Bronchial epithelial cell (primary cell): ENCODE measurements at regions not wholly inside any gene's neighbourhood (a gene's known extent, or its start where the extent isn't known, plus 50 kb on each side); places are given as distances from the start of the nearest gene placed in this dataset.

Experiments used
- DNase-seq: peaks from one replicate; pipeline ENCODE4 v3.0.0-alpha.2; 2010; ENCODE audit warnings: low read depth
- FAIRE-seq: peaks from 2 replicates; lab custom pipeline; 2011; peaks lifted over from hg19 to GRCh38; lab: Jason Lieb, UNC
- H3K27me3 ChIP-seq: 2 replicates; pipeline ENCODE4 v1.5.1; 2011; ENCODE audit warnings: low read length; ENCODE audit not compliant: control insufficient read depth, insufficient read depth
- H3K36me3 ChIP-seq: 2 replicates; pipeline ENCODE4 v1.5.1; 2011; ENCODE audit warnings: low read length; ENCODE audit not compliant: control insufficient read depth, insufficient read depth
- H3K4me3 ChIP-seq: 2 replicates; pipeline ENCODE4 v1.5.1; 2011; ENCODE audit warnings: mild to moderate bottlenecking, low read depth, low read length, control low read depth
- CTCF ChIP-seq: IDR thresholded peaks from 2 replicates; pipeline ENCODE4 v1.5.1; 2011; ENCODE audit warnings: mild to moderate bottlenecking, moderate library complexity, low read length, control low read depth, inconsistent platforms; ENCODE audit not compliant: insufficient read depth, severe bottlenecking

DNA sequence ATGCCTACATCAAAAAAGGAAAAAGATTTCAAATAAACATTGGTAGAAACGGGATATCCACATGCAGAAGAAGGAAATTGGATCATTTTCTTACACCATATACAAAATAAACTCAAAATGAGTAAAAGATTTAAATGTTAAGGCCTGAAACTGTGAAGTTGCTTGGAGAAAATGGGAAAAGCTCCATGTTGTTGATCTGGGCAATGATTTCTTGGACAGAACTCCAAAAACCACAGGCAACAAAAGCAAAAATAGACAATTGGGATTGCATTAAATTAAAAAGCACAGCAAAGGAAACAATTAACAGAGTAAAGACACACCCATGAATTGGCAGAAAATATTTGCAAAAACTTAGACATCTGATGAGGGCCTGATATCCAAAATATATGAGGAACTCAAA, 105.2 kb upstream of the APP start:
- Histone ChIP-seq H3K27me3 (no peaks in the 10 kb centered on the region), H3K4me3 (no peak overlapping the region), H3K36me3 (no peaks in the 10 kb centered on the region)
- FAIRE-seq, result no peak
- TF ChIP-seq CTCF, result no peak
- no peak for DNase-seq

GRCh38 chr21:26273686-26274313, 103.2 kb upstream of the APP start:
- Histone ChIP-seq H3K4me3 (no peak overlapping the region), H3K27me3 (no peaks in the 10 kb centered on the region), H3K36me3 (no peaks in the 10 kb centered on the region)
- DNase-seq, result no peak
- no peak for FAIRE-seq
- no peak for TF ChIP-seq CTCF

- no peak for TF ChIP-seq CTCF
- H3K36me3 ChIP-seq, result no peaks in the 10 kb centered on the region
- H3K27me3 ChIP-seq, result no peaks in the 10 kb centered on the region
- no peak overlapping the region for H3K4me3 ChIP-seq
- FAIRE-seq (no peak), DNase-seq (no peak)
Measured at GRCh38 chr21:26267389-26267788, 96.8 kb upstream of the APP start.

DNA sequence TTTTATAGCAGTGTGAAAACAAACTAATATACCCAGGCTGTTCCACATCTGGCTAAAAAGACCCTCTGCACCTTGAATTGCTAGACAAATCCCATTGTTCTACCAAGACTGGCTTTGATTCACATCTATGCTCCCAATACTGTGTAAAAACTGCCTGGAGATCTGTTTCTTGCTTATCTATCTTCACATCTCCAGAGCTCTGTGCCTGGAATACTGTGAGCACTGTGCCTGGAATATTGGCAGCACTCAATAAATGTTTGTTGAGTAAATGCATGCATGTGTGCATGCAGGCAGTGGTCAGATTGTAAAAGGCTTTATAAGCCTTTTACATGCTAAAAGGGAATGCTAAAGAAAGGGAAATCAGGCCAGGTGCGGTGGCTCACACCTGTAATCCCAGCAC, 75.5 kb upstream of the APP start:
- DNase-seq (no peak), FAIRE-seq (no peak)
- no peak for TF ChIP-seq CTCF
- Histone ChIP-seq H3K27me3 (peaks cover 4% of the 10 kb centered on the region), H3K4me3 (no peak overlapping the region), H3K36me3 (no peaks in the 10 kb centered on the region)

GRCh38 chr21:26245428-26245827, 74.9 kb upstream of the APP start:
- Histone ChIP-seq H3K36me3 (no peaks in the 10 kb centered on the region), H3K4me3 (no peak overlapping the region), H3K27me3 (peaks cover under 1% of the 10 kb centered on the region)
- TF ChIP-seq CTCF, result no peak
- DNase-seq (no peak), FAIRE-seq (no peak)

DNA sequence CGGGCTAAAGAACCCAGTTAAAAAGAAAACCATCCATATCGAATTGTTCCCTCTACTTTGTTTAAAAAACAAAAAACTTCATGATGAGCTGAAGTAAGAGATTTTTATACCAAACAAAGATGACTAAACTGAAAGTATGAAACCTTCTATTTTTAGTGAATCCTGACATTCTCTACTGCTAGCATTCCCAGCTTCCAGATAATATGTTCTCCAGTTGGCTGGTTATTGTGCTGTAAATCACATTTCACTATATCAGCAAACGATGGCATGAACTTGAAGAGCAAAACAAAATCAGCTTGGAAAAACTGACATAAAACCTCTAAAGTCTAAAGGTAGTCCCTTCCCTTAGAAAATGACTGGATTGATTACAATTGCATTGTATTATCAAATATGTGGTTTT, 68.1 kb upstream of the APP start:
- FAIRE-seq, result no peak
- Histone ChIP-seq H3K27me3 (no peaks in the 10 kb centered on the region), H3K36me3 (no peaks in the 10 kb centered on the region), H3K4me3 (no peak overlapping the region)
- no peak for DNase-seq
- no peak for TF ChIP-seq CTCF
